GM21526 (cell line): ENCODE measurements at regions not wholly inside any gene's neighbourhood (a gene's known extent, or its start where the extent isn't known, plus 50 kb on each side); places are given as distances from the start of the nearest gene placed in this dataset.
"Not testable (repeated sequence)": the region's sequence is repeated elsewhere in the genome, so short reads cannot be mapped to it uniquely, and the experiment has no call there.

ENCODE experiments used
- ATAC-seq: cut with Tn5 transposase; IDR thresholded peaks from one replicate; pipeline ENCODE4 v1.9.1; 2021; ENCODE audit warnings: moderate library complexity; ENCODE audit not compliant: unreplicated experiment, low FRiP score

- ATAC-seq = no peak
These were observed 166.7 kb upstream of the E2F7 start for GRCh38 chr12:77232045-77232444.

GRCh38 chr12:77231501-77231918 is 166.1 kb upstream of the E2F7 start:
- ATAC-seq = no peak

DNA sequence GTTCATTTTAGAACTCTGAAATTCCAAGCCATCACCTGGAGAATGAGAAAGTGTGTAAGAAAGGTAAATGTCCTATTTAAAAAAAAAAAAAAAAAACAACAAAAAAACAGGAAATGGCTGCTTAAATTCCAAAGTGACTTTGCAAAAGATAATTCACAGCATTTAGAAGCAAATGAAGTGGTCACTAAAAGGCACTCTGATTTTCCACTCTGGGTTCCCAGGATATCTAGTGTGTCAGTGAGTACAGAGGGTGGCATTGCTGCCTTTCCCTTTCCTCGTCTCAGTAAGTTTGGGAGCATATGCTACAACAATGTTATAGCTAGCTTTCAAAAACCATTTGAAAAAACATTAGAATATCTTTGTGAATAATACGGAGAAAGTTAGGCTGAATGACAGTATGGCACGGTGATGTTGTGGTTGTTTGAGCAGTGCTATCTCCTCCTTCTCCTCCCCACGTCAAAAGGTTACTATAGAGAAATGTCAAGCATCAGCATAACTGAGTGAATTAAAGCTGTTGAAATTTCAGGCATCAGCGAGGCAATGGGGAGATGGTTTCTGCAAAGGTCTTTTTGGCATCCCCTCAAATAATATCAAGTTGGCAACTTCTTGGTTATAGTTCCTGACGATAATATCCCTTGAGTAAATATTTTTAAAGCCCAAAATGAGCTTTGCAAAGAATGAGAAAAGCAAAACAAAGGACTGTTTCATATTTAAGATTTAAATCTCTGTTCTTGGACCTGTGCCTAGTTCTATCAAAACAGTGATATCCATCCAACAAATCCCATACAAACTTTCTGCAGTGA is 164.5 kb upstream of the E2F7 start:
- ATAC-seq = no peak

DNA sequence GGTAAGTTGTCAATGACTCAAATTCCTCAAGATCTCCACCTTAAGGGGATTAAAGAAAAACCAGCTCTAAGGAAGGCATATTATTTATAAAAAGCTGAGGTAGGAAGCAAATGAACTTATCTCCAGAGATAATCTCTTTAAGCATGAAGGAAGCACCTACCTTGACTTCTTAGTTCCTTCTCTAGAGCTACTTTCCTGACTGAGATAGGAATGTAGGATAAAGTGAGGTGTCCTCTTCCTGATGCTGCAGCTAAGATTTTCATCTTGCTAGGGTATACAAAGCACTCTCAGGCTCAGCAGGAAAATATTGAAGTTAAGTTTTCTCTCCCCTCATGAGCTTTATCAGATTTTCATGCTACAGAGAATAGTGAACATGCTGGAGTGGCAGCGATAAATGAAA is 163.0 kb upstream of the E2F7 start:
- no peak for ATAC-seq

- ATAC-seq = no peak
These were observed 161.0 kb upstream of the E2F7 start for GRCh38 chr12:77226368-77226767.

DNA sequence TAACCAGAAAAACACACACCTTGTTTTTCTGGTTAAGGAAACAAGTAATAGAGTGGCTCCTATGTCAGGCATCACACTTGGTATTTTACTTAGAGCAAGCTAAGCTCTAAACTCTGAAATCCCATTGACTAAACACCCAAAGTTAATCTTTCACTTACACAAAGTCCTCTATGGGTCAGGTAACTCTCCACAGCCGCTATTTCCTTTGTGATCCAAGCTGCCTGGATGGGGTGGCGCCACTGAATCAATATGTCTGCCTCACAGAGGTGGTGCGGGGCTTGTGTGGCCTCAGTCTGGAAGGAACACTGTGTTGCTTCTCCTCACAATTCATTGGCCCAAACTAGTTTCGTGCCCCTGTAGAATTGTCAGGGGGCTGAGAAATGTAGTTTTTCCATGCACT is 160.0 kb upstream of the E2F7 start:
- no peak for ATAC-seq

DNA sequence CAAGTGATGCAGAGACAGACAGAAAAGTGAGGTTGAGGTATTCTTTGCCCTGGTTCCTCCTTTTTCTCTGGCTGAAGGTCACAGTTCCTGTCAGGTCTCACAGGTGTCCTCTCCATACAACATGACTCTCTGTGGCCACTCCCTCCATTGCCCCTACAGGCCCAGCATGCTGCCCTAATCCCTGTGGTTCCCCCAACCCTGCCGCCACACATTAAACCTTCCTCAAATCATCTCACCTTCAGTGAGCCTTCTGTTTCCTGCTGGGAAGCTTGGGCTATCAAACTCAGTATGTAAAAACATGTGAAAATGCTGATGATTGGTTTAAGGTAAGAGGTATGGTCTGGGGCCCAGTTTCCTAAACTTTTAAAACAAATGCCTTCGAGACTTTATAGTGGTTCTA is 159.0 kb upstream of the E2F7 start:
- no peak for ATAC-seq

GRCh38 chr12:77222336-77222735 is 157.0 kb upstream of the E2F7 start:
- ATAC-seq = no peak

- ATAC-seq = no peak
These were observed 155.2 kb upstream of the E2F7 start for GRCh38 chr12:77220586-77220985.

GRCh38 chr12:77218278-77218677 is 152.9 kb upstream of the E2F7 start:
- ATAC-seq = no peak

DNA sequence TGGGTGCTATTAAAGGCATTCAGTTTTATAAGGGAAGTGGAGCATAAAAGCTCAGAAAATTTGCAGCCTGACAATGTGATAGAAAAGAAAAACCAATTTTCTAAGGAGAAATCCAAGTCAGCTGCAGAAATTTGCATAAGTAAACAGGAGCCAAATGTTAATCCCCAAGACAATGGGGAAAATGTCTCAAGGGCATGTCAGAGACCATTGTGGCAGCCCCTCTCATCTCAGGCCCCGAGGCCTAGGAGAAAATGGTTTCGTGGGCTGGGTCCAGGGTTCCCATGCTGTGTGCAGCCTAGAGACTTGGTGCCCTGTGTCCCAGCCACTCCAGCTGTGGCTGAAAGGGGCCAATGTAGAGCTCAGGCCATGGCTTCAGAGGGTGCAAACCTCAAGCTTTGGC is 150.8 kb upstream of the E2F7 start:
- not testable (repeated sequence) for ATAC-seq

DNA sequence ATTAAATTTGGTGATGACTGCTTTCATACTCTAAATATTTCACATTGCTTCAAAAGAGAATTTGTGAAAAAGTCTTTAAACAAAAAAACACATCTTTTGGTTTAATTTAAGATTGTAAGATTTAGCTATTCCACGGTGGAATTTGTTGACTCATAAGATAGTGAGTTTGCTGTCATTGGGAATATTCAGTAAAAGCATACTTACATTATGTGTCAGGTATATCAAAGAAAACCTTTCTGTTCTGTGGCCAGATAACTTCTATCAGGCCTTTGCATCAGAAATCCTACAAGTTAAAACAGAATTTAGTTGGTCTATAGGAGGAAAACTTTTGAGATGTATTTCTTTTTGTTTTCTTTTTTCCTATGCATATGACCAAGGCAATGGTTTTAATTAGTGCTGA is 148.8 kb upstream of the E2F7 start:
- no peak for ATAC-seq

- ATAC-seq = no peak
These were observed 147.9 kb upstream of the E2F7 start for GRCh38 chr12:77213319-77213718.

- no peak for ATAC-seq
These were observed 145.4 kb upstream of the E2F7 start for GRCh38 chr12:77210724-77211123.

DNA sequence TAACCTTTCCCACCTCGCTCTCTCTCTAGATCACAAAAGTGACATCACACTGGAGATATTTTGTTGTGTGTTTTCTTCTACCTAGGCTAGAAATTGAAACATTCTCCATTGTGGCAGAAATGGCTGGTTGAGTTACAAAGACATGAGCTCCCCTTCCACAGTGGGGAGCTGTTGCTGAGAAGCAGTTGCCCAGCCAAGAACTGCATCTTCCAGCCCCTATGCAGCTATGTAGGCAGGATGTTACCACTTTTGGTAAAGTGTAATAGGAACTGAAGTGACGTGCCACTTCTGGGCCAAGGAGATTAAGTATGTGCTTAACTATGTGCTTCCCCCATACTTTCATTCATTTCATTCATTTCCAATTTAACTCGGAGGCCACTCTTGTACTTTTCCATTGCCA is 138.7 kb upstream of the E2F7 start:
- no peak for ATAC-seq

- ATAC-seq = no peak
These were observed 137.2 kb upstream of the E2F7 start for GRCh38 chr12:77202457-77203060.

DNA sequence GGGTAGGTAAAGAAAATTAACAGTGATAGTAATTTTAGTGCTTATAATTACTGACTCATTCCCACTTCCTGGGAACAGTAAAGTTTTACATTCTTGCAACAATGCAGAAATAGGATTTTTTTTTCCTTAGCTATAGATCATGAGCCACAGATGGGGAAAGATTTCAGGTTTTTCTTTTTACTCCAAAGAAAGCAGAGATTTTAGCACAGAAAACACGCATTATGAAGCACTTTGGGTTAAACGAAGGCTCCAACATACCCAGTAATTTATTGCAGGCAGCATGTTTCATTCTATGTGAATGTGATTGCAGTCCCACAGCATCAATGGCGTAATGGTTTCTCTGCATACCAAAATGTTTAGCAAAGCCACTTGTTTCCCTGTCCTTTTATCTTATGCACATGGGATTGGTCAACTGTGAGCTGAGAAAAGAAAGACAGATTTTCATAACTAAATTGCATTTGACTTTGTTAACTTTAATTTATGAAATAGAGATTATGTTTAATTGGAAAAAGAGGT is 124.6 kb upstream of the E2F7 start:
- no peak for ATAC-seq

GRCh38 chr12:77189458-77189857 is 124.1 kb upstream of the E2F7 start:
- ATAC-seq = no peak

DNA sequence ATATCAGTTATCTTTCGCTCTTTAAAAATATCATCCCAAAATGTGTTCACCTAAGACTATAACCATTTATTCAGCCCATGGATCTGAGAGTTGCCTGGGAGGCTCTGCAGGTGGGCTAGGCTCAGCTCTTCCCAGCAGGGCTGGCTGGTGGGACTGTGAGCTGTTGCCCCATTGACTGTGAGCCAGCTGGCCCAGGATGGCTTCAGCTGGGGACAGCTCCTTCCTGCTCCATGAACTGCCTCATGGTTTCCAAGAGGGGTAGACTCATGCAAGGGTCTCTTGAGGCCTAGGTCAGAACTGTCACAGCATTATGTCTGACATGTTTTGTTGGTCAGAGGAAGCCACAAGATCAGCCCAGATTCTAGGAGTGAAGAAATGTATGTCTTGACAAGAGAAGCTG is 114.1 kb upstream of the E2F7 start:
- no peak for ATAC-seq

GRCh38 chr12:77167801-77168200 is 102.4 kb upstream of the E2F7 start:
- no peak for ATAC-seq

DNA sequence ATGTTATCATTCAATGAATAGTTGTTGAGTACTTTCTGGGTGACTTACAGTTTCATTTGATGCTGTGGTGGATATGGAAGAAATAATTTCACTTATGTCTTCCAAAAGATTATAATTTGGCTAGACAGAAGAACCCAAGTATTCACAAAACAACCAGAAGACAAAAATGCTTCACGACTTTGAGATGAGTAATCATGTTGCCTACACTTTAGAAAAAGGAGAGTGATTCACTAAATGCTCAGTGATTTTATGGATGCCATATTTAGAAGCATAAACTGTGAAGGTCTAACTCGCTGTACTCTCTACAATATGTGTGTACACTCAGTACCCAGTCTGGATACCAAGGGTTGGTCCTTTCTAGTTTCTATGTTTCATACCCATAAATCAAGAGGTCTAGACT is 101.3 kb upstream of the E2F7 start:
- no peak for ATAC-seq
